A673 (cell line): ENCODE measurements at regions not wholly inside any gene's neighbourhood (a gene's known extent, or its start where the extent isn't known, plus 50 kb on each side); places are given as distances from the start of the nearest gene placed in this dataset.

Experiments used
- BruUV-seq: library from RNA; stranded (reverse); fragments of 400-500 nt; replicated peaks from 2 replicates; lab custom pipeline; 2021; lab: Mats Ljungman, UMichigan
- CTCF ChIA-PET: fragments of 300-600 bp; sonication (Branson Sonifier 250); formaldehyde crosslinking; loops from one replicate; lab custom pipeline; 2022; ENCODE audit warnings: antibody characterized with exemption; lab: Charles Lee
- POLR2A ChIA-PET: fragments of 300-600 bp; sonication (Branson Sonifier 250); formaldehyde crosslinking; loops from one replicate; lab custom pipeline; 2022; ENCODE audit warnings: antibody characterized with exemption; ENCODE audit not compliant: low non-redundant PET; lab: Charles Lee
- DNase-seq: peaks from one replicate; pipeline ENCODE4 v3.0.0-alpha.2; 2015; ENCODE audit warnings: low spot score
- H3K27ac ChIP-seq: fragments of 200-600 bp; sonication (generic); 2 replicates; pipeline ENCODE4 v1.5.1; 2016; ENCODE audit warnings: mixed run types, low read depth, mild to moderate bottlenecking, mixed read lengths, antibody characterized with exemption, low read length; ENCODE audit not compliant: poor library complexity, severe bottlenecking
- H3K27me3 ChIP-seq: fragments of 200-600 bp; sonication (generic); replicated peaks from 2 replicates; pipeline ENCODE4 v1.6.1; 2017; ENCODE audit warnings: mixed run types, low read depth, mild to moderate bottlenecking, mixed read lengths, antibody characterized with exemption, low read length; ENCODE audit not compliant: insufficient read depth, poor library complexity
- H3K36me3 ChIP-seq: fragments of 200-600 bp; sonication (generic); 2 replicates; pipeline ENCODE4 v1.6.1; 2016; ENCODE audit warnings: mixed run types, mild to moderate bottlenecking, mixed read lengths, antibody characterized with exemption, low read length; ENCODE audit not compliant: insufficient read depth, poor library complexity, severe bottlenecking
- H3K4me1 ChIP-seq: fragments of 200-600 bp; sonication (generic); 2 replicates; pipeline ENCODE4 v1.6.1; 2017; ENCODE audit warnings: mixed run types, mild to moderate bottlenecking, mixed read lengths, antibody characterized with exemption, low read length; ENCODE audit not compliant: insufficient read depth, poor library complexity, severe bottlenecking
- H3K4me3 ChIP-seq: fragments of 200-600 bp; sonication (generic); 2 replicates; pipeline ENCODE4 v1.5.1; 2016; ENCODE audit warnings: low read depth, mixed run types, mild to moderate bottlenecking, mixed read lengths, low read length; ENCODE audit not compliant: poor library complexity, severe bottlenecking
- H3K9me3 ChIP-seq: fragments of 200-600 bp; sonication (generic); 2 replicates; pipeline ENCODE4 v1.6.1; 2016; ENCODE audit warnings: mixed run types, low read depth, mild to moderate bottlenecking, mixed read lengths, antibody characterized with exemption, low read length; ENCODE audit not compliant: poor library complexity, severe bottlenecking
- CTCF ChIP-seq: fragments of 300-800, 200-600 bp; sonication (generic); conservative IDR thresholded peaks from 2 replicates; pipeline ENCODE4 v1.5.1; 2017; ENCODE audit warnings: low read depth, mild to moderate bottlenecking, antibody characterized with exemption, low read length, moderate library complexity, mixed read lengths
- EZH2 ChIP-seq: fragments of 200-600 bp; sonication (generic); IDR thresholded peaks from 2 replicates; pipeline ENCODE4 v1.6.1; 2017; ENCODE audit warnings: borderline replicate concordance, low read depth, mild to moderate bottlenecking, mixed read lengths, antibody characterized with exemption, low read length; ENCODE audit not compliant: poor library complexity, severe bottlenecking
- intact Hi-C: fragments of 100-400 bp; cut with micrococcal nuclease; formaldehyde crosslinking; loops from one replicate; pipeline ENCODE4 v1.10.0; 2022; ENCODE audit not compliant: unreplicated experiment

GRCh38 chr6:22896696-22897095 lies 327.3 kb downstream of the HDGFL1 start:
- intact Hi-C loops: no loop called here
- no peaks in the 10 kb centered on the region for H3K36me3 ChIP-seq
- no peaks in the 10 kb centered on the region for H3K27me3 ChIP-seq
- ChIA-PET POLR2A (no interaction called here), CTCF (no interaction called here)
- no peak for TF ChIP-seq CTCF
- TF ChIP-seq EZH2: no peak
- H3K9me3 ChIP-seq: no peaks in the 10 kb centered on the region
- no peak for DNase-seq
- H3K4me1 ChIP-seq: no peaks in the 10 kb centered on the region
- no peak overlapping the region for H3K27ac ChIP-seq
- H3K4me3 ChIP-seq: no peak overlapping the region
- BruUV-seq: no TSS peak

DNA sequence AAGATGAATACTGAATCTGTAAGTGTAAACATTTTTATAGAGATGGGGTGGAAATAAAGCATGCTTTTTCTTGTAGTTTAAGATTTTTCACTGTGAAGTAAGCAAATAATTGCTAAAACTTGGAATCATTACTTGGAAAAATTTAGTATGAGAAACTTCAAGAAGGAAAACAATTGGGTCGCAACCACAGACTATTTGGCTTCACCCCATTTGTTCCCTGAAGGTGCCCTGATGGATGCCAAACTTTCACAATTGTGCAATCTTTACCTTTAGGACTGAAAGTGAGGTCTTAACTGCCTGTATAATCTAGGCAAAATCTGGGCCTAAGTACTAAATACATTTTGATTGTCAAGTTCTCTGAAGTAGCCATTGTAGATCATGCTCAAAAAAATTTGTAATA lies 330.1 kb downstream of the HDGFL1 start:
- no peaks in the 10 kb centered on the region for H3K9me3 ChIP-seq
- BruUV-seq: no TSS peak
- no peaks in the 10 kb centered on the region for H3K27me3 ChIP-seq
- CTCF ChIA-PET: no interaction called here
- no peaks in the 10 kb centered on the region for H3K4me1 ChIP-seq
- H3K27ac ChIP-seq: no peak overlapping the region
- TF ChIP-seq CTCF: no peak
- TF ChIP-seq EZH2: no peak
- no peak for DNase-seq
- intact Hi-C loops: no loop called here
- no peaks in the 10 kb centered on the region for H3K36me3 ChIP-seq
- H3K4me3 ChIP-seq: no peak overlapping the region
- POLR2A ChIA-PET: no interaction called here

DNA sequence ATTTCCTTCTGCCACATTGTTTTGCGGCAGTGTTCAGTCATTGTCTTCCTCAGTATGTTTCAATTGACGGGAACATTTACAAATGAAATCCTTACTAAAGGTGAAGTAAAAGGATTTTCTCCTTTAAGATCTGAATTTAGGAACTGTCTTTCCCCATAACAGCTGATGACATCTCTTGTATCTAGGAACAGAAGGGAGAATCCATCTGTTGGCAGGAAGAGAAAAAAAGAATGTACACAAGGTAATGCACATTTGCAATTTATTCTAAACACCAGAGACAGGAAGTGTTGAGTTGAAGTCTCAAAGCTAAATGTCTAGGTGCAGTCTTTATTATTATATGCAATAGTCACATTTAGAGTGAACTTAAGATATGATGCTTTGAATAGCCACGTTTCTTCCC lies 334.5 kb downstream of the HDGFL1 start:
- H3K4me3 ChIP-seq: no peak overlapping the region
- BruUV-seq: no TSS peak
- intact Hi-C loops: no loop called here
- no peaks in the 10 kb centered on the region for H3K9me3 ChIP-seq
- H3K27me3 ChIP-seq: peaks cover 8% of the 10 kb centered on the region
- CTCF ChIA-PET: no interaction called here
- DNase-seq: no peak
- no peak overlapping the region for H3K27ac ChIP-seq
- no peaks in the 10 kb centered on the region for H3K36me3 ChIP-seq
- POLR2A ChIA-PET: no interaction called here
- TF ChIP-seq EZH2 (no peak), CTCF (no peak)
- H3K4me1 ChIP-seq: no peaks in the 10 kb centered on the region
